Stimulated activated naive CD8-positive, alpha-beta T cell treated with anti-CD3 and anti-CD28 coated beads, Interleukin-15, amount 100 ng/mL, for 72 hours (primary cell): ENCODE measurements at regions not wholly inside any gene's neighbourhood (a gene's known extent, or its start where the extent isn't known, plus 50 kb on each side); places are given as distances from the start of the nearest gene placed in this dataset.
A peak's percentile ranks its signal among the peaks of the same experiment; 100 is the strongest.
"Not testable (repeated sequence)": the region's sequence is repeated elsewhere in the genome, so short reads cannot be mapped to it uniquely, and the experiment has no call there.

ENCODE experiments used
- ATAC-seq: fragments of 150-1000 bp; cut with Tn5 transposase; 2 replicates; pipeline ENCODE4 v1.10.0; 2021; ENCODE audit warnings: mild to moderate bottlenecking, moderate library complexity
- DNase-seq, 2 donors: peaks; one replicate each; pipeline ENCODE4 v3.0.0; 2021 to 2022
- H3K27ac Mint-ChIP-seq, 2 donors: one replicate each; pipeline ENCODE4 v1.8.0; 2022; ENCODE audit warnings: mild to moderate bottlenecking in 2 of 2, mixed read lengths in 2 of 2, moderate library complexity in 2 of 2
- H3K27me3 Mint-ChIP-seq: one replicate; pipeline ENCODE4 v1.8.0; 2022; ENCODE audit warnings: mixed read lengths
- H3K4me1 Mint-ChIP-seq: one replicate; pipeline ENCODE4 v1.8.0; 2022; ENCODE audit warnings: mild to moderate bottlenecking, mixed read lengths
- H3K4me3 Mint-ChIP-seq, 2 donors: one replicate each; pipeline ENCODE4 v1.8.0; 2022; ENCODE audit warnings: mild to moderate bottlenecking in 2 of 2, mixed read lengths in 2 of 2, moderate library complexity in 1 of 2
- H3K9me3 Mint-ChIP-seq, 2 donors: one replicate each; pipeline ENCODE4 v1.8.0; 2022; ENCODE audit warnings: mixed read lengths in 2 of 2

DNA sequence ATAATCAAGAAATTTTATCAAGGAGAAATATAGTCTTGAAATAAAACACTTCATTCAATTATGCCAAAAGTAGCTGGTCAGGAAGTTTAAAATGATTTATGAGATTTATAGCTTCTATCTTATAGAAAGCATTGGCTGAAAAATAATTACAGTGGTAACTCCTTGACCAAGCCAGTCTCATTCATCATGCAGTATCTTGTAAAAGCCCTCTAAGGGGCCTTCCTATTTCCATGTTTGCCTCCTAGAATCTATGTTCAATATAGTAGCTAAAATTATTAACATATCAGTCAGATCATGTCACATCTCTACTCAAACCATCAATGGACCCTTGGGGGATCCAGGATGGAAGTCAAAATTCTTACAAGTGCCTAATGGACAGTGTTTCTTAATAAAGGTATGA, 393.4 kb upstream of the ST8SIA4 start:
- no peaks in the 10 kb centered on the region for H3K9me3 Mint-ChIP-seq
- no peaks in the 10 kb centered on the region for H3K27me3 Mint-ChIP-seq
- H3K4me1 Mint-ChIP-seq, result no peaks in the 10 kb centered on the region
- DNase-seq, result no peak
- H3K27ac Mint-ChIP-seq, result no peak overlapping the region
- ATAC-seq, result no peak
- H3K4me3 Mint-ChIP-seq, result no peak overlapping the region

DNA sequence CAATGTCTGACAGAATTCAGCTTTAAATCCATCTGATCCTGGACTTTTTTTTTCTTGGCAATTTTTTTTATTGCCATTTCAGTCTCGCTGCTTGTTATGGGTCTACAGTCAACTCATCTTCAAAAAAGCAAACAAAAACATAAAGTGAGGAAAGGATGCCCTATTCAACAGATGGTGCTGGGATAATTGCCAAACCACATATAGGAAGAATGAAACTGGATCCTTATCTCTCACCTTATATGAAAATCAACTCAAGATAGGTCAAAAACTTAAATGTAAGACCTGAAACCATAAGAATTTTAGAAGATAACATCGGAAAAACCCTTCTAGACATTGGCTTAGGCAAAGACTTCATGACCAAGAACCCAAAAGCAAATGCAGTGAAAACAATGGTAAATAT, 389.1 kb upstream of the ST8SIA4 start:
- Mint-ChIP-seq H3K9me3 (peaks cover 0 to 4% of the 10 kb centered on the region in 2 donors), H3K27me3 (no peaks in the 10 kb centered on the region), H3K4me3 (no peak overlapping the region), H3K4me1 (no peaks in the 10 kb centered on the region), H3K27ac (no peak overlapping the region)
- ATAC-seq (no peak), DNase-seq (no peak)

DNA sequence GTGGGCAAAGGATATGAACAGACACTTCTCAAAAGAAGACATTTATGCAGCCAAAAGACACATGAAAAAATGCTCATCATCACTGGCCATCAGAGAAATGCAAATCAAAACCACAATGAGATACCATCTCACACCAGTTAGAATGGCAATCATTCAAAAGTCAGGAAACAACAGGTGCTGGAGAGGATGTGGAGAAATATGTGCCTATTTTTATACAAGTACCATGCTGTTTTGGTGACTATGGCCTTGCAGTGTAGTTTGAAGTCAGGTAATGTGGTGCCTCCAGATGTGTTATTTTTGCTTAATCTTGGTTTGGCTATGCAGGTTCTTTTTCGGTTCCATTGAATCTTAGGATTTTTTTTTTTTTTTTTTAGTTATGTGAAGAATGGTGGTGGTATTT, 387.7 kb upstream of the ST8SIA4 start:
- H3K9me3 Mint-ChIP-seq, H3K27ac Mint-ChIP-seq, H3K4me3 Mint-ChIP-seq, H3K27me3 Mint-ChIP-seq, DNase-seq, ATAC-seq, H3K4me1 Mint-ChIP-seq: not testable (repeated sequence)

DNA sequence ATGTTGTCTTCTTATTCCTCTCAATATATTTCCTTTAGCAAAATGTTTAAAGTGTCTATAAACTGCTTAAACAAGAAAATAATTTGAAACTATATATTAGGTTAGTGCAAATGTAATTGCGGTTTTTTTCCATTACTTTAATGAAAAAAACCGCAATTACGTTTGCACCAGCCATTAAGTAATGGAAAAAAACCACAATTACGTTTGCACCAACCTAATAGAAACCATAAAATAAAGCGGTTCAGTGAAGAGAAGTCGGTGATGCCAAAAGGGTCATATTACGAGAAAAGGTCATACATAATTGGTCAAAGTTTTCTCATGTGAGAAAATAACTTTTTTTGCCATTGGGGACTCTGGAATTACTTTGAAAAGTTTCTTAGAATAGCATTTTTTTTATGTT, 385.6 kb upstream of the ST8SIA4 start:
- no peak overlapping the region for H3K4me3 Mint-ChIP-seq
- no peaks in the 10 kb centered on the region for H3K27me3 Mint-ChIP-seq
- peaks cover 0 to 4% of the 10 kb centered on the region in 2 donors for H3K9me3 Mint-ChIP-seq
- no peak for ATAC-seq
- no peak for DNase-seq
- H3K4me1 Mint-ChIP-seq, result no peaks in the 10 kb centered on the region
- no peak overlapping the region for H3K27ac Mint-ChIP-seq

DNA sequence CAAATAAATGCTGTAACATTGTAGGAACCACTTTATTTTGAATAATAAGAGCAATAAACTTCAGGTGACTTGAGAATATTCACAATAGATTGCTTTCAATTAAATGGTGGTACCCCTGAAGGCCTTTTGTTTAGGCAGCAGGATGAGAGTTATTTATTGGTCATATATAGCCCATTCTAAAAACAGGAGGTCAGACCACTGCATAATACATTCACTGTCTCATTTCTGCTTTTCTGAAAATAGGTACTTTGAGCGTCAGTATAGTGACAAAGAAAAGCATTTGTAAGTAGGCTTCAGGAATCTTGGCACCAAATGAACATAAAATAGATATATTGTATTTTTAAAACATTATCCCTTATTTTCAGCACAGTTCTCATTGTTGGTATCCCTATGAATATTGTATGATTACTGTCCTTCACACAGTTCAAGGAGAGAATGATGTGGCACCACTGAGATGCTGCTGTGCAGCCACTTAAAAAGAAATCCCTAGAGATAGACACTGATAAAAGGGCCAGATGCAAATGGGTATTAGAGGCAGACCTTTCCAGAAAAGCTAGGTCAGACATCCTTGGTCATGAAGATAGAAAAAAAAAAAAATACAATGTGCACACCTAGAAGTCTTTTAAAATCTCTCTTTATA, 381.8 kb upstream of the ST8SIA4 start:
- Mint-ChIP-seq H3K4me1 (no peaks in the 10 kb centered on the region), H3K27me3 (no peaks in the 10 kb centered on the region), H3K27ac (no peak overlapping the region), H3K9me3 (peaks cover 0 to 4% of the 10 kb centered on the region in 2 donors), H3K4me3 (no peak overlapping the region)
- ATAC-seq (no peak), DNase-seq (no peak)

DNA sequence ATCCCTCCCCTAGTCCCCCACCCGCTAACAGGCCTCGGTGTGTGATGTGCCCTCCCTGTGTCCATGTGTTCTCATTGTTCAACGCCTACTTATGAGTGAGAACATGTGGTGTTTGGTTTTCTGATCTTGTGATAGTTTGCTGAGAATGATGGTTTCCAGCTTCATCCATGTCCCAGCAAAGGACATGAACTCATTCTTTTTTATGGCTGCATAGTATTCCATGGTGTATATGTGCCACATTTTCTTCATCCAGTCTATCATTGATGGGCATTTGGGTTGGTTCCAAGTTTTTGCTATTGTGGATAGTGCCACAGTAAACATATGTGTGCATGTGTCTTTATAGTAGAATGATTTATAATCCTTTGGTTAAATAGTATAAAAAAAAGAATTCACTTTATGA, 380.9 kb upstream of the ST8SIA4 start:
- not testable (repeated sequence) for ATAC-seq, H3K4me3 Mint-ChIP-seq, H3K27me3 Mint-ChIP-seq

DNA sequence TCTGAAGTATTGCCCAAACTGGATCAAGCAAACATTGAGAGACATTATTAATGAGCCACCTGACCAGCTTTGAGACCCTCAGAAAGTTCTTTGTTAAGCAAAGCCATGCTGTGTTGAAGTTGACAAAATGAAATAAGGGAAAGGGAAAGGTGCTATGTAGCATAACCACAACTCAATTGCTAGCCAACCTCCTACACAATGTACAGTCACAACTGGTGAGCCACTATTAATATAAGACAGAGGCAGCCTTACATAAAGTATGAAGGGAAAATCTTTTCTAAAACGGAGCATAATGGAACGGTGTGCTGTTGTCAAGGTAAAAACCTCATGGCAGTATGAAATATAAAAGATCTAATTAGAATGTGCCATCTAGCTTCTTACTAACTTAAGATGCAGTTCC, 375.8 kb upstream of the ST8SIA4 start:
- DNase-seq (no peak), ATAC-seq (no peak)
- no peaks in the 10 kb centered on the region for H3K27me3 Mint-ChIP-seq

More for the DNA sequence above, 380.9 kb upstream of the ST8SIA4 start:
- DNase-seq, H3K4me1 Mint-ChIP-seq, H3K27ac Mint-ChIP-seq, H3K9me3 Mint-ChIP-seq: not testable (repeated sequence)

DNA sequence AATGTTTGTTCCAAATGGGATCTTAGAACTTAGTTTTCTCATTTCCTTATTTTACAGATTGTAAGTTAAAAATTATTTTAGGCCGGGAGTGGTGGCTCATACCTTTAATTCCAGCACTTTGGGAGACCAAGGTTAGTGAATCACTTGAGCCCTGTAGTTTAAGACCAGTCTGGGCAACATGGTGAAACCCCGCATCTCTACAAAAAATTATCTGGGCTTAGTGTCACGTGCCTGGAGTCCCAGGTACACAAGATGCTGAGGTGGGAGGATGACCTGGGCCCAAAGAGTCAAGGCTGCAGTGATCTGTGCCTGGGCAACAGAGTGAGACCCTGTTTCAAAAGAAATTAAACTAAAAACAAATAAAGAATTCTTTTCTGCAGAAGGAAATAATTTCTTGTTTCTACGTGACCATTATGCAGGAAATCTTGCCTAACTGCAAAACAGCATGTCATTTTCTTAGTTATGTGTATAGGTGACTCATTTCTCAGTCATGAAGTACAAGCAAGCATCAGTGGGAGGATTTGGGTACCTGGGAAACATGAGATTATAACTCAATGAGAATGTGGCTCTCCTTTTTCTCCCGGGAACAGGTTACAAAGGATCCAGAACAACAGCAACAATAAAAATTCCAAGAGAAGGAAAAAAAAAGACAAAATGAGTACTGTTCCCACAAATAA, 375.1 kb upstream of the ST8SIA4 start:
- no peak overlapping the region for H3K27ac Mint-ChIP-seq
- no peak for DNase-seq

More for the DNA sequence above, 375.8 kb upstream of the ST8SIA4 start:
- Mint-ChIP-seq H3K9me3 (no peaks in the 10 kb centered on the region), H3K4me1 (no peaks in the 10 kb centered on the region), H3K4me3 (no peak overlapping the region), H3K27ac (no peak overlapping the region)

DNA sequence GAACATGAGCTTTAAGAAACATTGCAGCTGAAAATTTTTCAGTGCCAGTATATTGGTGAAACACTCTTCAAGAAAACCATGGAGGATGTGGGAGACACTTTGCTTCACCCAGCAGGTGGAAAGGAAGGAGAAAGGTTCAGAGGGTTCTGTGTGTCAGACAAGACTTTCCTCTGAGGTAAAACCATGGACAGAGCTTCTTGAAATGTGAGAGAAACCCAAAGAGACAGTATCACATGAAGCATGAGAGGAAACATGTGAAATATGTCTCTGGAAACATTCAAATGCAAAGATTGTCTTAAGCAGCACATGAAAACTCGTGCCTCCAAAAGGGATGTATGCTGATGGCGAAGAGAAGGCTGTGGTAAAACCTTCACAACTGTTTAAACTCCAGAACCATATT, 368.9 kb upstream of the ST8SIA4 start:
- no peak for DNase-seq
- Mint-ChIP-seq H3K27me3 (peaks cover 5% of the 10 kb centered on the region), H3K9me3 (no peaks in the 10 kb centered on the region), H3K4me1 (no peaks in the 10 kb centered on the region), H3K4me3 (no peak overlapping the region), H3K27ac (no peak overlapping the region)
- no peak for ATAC-seq

More for the DNA sequence above, 375.1 kb upstream of the ST8SIA4 start:
- no peak for ATAC-seq
- Mint-ChIP-seq H3K4me3 (no peak overlapping the region), H3K9me3 (no peaks in the 10 kb centered on the region), H3K4me1 (no peaks in the 10 kb centered on the region), H3K27me3 (no peaks in the 10 kb centered on the region)

DNA sequence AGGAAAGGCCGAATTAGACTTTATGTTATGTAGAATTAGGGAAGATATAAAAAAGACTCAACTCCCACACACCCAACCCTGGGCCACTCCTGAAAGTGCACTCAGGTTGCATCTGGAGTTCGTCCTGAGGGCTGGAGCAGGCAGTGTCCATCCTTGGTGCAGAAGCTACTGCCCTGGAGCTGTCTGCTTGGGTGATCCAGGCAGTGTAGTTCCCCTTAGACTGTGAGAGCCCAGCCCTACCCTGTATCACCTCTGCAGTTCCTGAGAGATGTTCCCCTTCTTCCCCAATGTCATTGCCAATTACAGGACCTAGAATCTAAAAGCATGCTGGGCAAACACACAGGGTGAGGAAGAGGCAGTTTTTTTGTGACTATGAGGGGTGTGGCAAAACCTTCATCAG, 368.3 kb upstream of the ST8SIA4 start:
- DNase-seq, result no peak
- Mint-ChIP-seq H3K9me3 (no peaks in the 10 kb centered on the region), H3K4me1 (no peaks in the 10 kb centered on the region), H3K27me3 (peaks cover 5% of the 10 kb centered on the region), H3K27ac (no peak overlapping the region), H3K4me3 (no peak overlapping the region)
- peak; percentile 37 for ATAC-seq

DNA sequence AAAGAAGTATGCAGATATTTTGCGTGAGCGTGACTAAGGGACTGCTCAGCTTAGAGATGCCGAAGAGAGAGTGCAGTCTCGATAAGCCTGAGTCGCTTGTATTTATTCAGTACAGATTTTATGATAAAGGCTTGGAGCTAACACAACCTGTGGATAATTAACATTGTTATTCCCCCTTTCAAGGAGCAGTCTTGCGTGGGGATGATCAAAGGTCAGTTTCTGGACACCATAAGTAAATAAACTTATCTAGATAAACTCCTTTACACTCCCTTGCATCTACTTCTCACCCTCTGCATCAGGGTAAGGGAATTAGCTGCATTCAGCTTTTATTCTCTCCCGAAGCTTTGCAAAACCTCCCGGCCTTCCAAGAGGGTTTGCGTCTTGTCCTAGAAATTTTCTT, 357.8 kb upstream of the ST8SIA4 start:
- ATAC-seq (no peak), DNase-seq (no peak)
- Mint-ChIP-seq H3K9me3 (peaks cover 7 to 23% of the 10 kb centered on the region in 2 donors), H3K4me1 (no peaks in the 10 kb centered on the region), H3K27me3 (peaks cover 8% of the 10 kb centered on the region), H3K4me3 (no peak overlapping the region), H3K27ac (no peak overlapping the region)

DNA sequence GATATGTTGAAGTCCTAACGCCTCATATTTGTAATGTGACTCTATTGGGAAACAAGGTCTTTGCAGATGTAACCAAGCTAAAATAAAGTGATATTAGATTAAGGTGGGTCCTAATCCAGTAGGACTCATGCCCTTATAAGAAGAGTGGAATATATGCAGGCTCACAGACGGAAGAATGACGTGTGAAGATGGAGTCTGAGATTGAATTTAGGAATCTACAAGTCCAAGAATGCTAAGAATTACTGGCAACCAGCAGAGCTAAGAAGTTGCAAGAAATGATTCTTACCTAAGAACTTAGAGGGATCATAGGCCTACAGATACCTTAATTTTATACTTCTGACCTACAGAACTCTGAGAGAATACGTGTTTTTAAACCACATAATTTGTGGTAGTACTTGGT, 350.0 kb upstream of the ST8SIA4 start:
- Mint-ChIP-seq H3K4me3 (no peak overlapping the region), H3K9me3 (peaks cover under 1 to 1% of the 10 kb centered on the region in 2 donors), H3K27ac (no peak overlapping the region), H3K27me3 (no peaks in the 10 kb centered on the region), H3K4me1 (no peaks in the 10 kb centered on the region)
- DNase-seq (no peak), ATAC-seq (no peak)

DNA sequence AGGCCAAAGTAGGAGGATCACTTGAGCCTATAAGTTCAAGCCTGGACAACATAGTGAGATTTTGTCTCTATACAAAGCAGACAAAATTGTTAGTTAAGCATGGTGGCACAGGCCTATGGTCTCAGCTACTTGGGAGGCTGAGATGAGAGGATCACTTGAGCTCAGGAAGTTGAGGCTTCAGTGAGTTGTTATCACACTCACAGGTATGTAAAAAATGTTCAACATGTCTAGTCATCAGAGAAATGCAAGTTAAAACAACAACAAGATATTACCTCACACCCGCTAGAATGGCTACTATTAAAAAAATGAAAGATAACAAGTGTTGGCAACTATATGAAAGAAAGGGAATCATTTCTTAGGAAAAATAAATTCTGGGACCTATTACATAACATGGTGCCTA, 341.5 kb upstream of the ST8SIA4 start:
- no peak for DNase-seq
- Mint-ChIP-seq H3K27ac (no peak overlapping the region), H3K4me3 (no peak overlapping the region), H3K27me3 (no peaks in the 10 kb centered on the region), H3K4me1 (no peaks in the 10 kb centered on the region), H3K9me3 (peaks cover 9 to 10% of the 10 kb centered on the region in 2 donors)
- ATAC-seq, result no peak

DNA sequence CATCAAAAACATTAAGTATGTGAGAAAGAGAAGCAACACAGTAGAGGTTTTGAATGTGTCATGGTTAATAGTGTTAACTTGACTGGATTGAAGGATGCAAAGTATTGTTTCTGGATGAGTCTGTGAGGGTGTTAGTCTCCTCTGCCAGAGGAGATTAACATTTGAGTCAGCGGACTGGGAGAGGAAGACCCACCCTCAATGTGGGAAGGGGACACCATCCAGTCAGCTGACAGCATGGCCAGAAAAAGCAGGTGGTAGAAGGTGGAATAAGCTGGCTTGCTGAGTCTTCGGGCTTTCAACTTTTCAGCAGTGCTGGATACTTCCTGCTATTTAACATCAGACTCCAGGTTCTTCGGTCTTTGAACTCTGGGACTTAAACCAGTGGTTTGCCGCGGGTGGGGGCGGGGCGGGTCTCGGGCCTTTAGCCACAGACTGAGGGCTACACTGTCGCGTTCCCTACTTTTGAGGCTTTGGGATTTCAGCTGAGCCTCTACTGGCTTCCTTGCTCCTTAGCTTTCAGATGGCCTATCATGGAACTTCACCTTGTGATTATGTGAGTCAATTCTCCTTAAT, 309.9 kb upstream of the ST8SIA4 start:
- Mint-ChIP-seq H3K9me3 (no peaks in the 10 kb centered on the region), H3K27me3 (no peaks in the 10 kb centered on the region)
- no peak for DNase-seq

DNA sequence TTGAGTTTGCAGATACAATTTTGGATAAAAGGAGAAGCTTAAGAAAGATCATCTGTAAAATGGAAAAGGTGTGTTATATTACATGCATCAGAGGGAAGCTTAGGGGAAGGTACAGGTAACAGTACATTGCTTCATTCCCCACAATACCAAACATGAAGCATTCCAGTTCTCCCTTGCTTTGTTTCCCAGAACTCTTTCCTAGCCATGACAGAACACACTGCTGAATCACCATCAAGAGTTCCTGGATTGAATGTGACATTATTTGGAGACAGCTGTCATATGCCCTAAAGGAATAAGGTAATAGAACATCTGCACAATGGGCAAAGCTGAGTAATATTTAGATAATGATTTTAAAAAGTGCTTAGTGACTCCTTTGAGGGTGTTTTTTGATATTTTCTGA, 303.5 kb upstream of the ST8SIA4 start:
- no peaks in the 10 kb centered on the region for H3K9me3 Mint-ChIP-seq
- H3K4me1 Mint-ChIP-seq, result no peaks in the 10 kb centered on the region
- no peak overlapping the region for H3K27ac Mint-ChIP-seq
- no peaks in the 10 kb centered on the region for H3K27me3 Mint-ChIP-seq
- no peak overlapping the region for H3K4me3 Mint-ChIP-seq
- no peak for ATAC-seq
- no peak for DNase-seq

More for the DNA sequence above, 309.9 kb upstream of the ST8SIA4 start:
- no peak overlapping the region for H3K4me3 Mint-ChIP-seq
- H3K27ac Mint-ChIP-seq, result no peak overlapping the region
- no peaks in the 10 kb centered on the region for H3K4me1 Mint-ChIP-seq
- ATAC-seq, result no peak

DNA sequence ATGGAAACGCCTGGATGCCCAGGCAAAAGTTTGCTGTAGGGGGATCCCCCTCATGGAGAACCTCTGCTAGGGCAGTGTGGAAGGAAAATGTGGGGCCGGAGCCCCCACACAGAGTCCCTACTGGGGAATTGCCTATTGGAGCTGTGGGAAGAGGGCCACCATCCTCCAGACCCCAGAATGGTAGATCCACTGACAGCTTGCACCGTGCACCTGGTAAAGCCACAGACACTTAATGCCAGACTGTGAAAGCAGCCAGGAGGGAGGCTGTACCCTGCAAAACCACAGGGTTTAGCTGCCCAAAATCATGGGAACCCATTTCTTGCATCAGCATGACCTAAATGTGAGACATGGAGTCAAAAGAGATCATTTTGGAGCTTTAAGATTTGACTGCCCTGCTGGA, 302.0 kb upstream of the ST8SIA4 start:
- H3K27me3 Mint-ChIP-seq, H3K27ac Mint-ChIP-seq: not testable (repeated sequence)

More for the DNA sequence above, 302.0 kb upstream of the ST8SIA4 start:
- DNase-seq, H3K4me3 Mint-ChIP-seq, ATAC-seq, H3K4me1 Mint-ChIP-seq, H3K9me3 Mint-ChIP-seq: not testable (repeated sequence)
